Astrocyte of the spinal cord (primary cell): ENCODE measurements at regions not wholly inside any gene's neighbourhood (a gene's known extent, or its start where the extent isn't known, plus 50 kb on each side); places are given as distances from the start of the nearest gene placed in this dataset.

Experiments used
- DNase-seq: peaks from one replicate; pipeline ENCODE4 v3.0.0; 2011; ENCODE audit warnings: low read depth, low spot score
- H3K4me3 ChIP-seq: 2 replicates; pipeline ENCODE4 v1.5.1; 2011; ENCODE audit warnings: low read depth, mild to moderate bottlenecking, low read length, moderate library complexity
- CTCF ChIP-seq: IDR thresholded peaks from 2 replicates; pipeline ENCODE4 v1.5.1; 2012; ENCODE audit warnings: low read depth, mild to moderate bottlenecking, low read length, inconsistent platforms
- in situ Hi-C: cut with HindIII; loops from 2 replicates; pipeline ENCODE4 v1.10.0; 2017; ENCODE audit warnings: low sequenced_read_pairs

GRCh38 chr6:97701801-97702200 lies 418.8 kb upstream of the MMS22L start:
- no peak for DNase-seq
- H3K4me3 ChIP-seq: no peak overlapping the region
- in situ Hi-C loops: no loop called here
- TF ChIP-seq CTCF: no peak

GRCh38 chr6:97702248-97702647 lies 419.2 kb upstream of the MMS22L start:
- no peak for TF ChIP-seq CTCF
- no peak for DNase-seq
- H3K4me3 ChIP-seq: no peak overlapping the region
- in situ Hi-C loops: no loop called here

- peak; percentile 31 for DNase-seq
- TF ChIP-seq CTCF: no peak
- in situ Hi-C loops: no loop called here
Observed at GRCh38 chr6:97703661-97704060, 420.6 kb upstream of the MMS22L start.

GRCh38 chr6:97705568-97705967 lies 422.6 kb upstream of the MMS22L start:
- in situ Hi-C loops: no loop called here
- H3K4me3 ChIP-seq: no peak overlapping the region
- peak; percentile 48 for TF ChIP-seq CTCF
- DNase-seq: peak; percentile 11

More at GRCh38 chr6:97703661-97704060, 420.6 kb upstream of the MMS22L start:
- no peak overlapping the region for H3K4me3 ChIP-seq

- no peak for TF ChIP-seq CTCF
- DNase-seq: no peak
- in situ Hi-C loops: no loop called here
- no peak overlapping the region for H3K4me3 ChIP-seq
Observed at GRCh38 chr6:97712751-97713150, 429.7 kb upstream of the MMS22L start.

GRCh38 chr6:97714772-97715171 lies 431.8 kb upstream of the MMS22L start:
- no peak overlapping the region for H3K4me3 ChIP-seq
- no peak for DNase-seq
- in situ Hi-C loops: no loop called here
- TF ChIP-seq CTCF: no peak

- no peak for DNase-seq
- in situ Hi-C loops: no loop called here
Observed at GRCh38 chr6:97717086-97717485, 434.1 kb upstream of the MMS22L start.

More at GRCh38 chr6:97717086-97717485, 434.1 kb upstream of the MMS22L start:
- TF ChIP-seq CTCF: no peak
- H3K4me3 ChIP-seq: no peak overlapping the region
